GM23248 (cell line): ENCODE measurements at regions not wholly inside any gene's neighbourhood (a gene's known extent, or its start where the extent isn't known, plus 50 kb on each side); places are given as distances from the start of the nearest gene placed in this dataset.

Experiments
- DNase-seq: peaks from one replicate; pipeline ENCODE4 v3.0.0-alpha.2; 2015
- H2AFZ ChIP-seq: fragments of 200-600 bp; sonication (generic); 2 replicates; pipeline ENCODE4 v1.6.1; 2016; ENCODE audit warnings: antibody characterized with exemption
- H3F3A ChIP-seq: fragments of 200-600 bp; sonication (generic); 2 replicates; pipeline ENCODE4 v1.6.1; 2016; ENCODE audit warnings: mild to moderate bottlenecking, antibody characterized with exemption, mixed run types; ENCODE audit not compliant: insufficient read depth
- H3K27ac ChIP-seq: fragments of 200-600 bp; sonication (generic); 2 replicates; pipeline ENCODE4 v1.5.1; 2016; ENCODE audit warnings: mild to moderate bottlenecking
- H3K27me3 ChIP-seq: fragments of 200-600 bp; sonication (generic); replicated peaks from 2 replicates; pipeline ENCODE4 v1.6.1; 2016; ENCODE audit warnings: mild to moderate bottlenecking; ENCODE audit not compliant: insufficient read depth
- H3K36me3 ChIP-seq: fragments of 200-600 bp; sonication (generic); 2 replicates; pipeline ENCODE4 v1.6.1; 2016; ENCODE audit warnings: low read depth, mild to moderate bottlenecking
- H3K4me1 ChIP-seq: fragments of 200-600 bp; sonication (generic); 2 replicates; pipeline ENCODE4 v1.6.1; 2016; ENCODE audit warnings: mild to moderate bottlenecking; ENCODE audit not compliant: insufficient read depth
- H3K4me2 ChIP-seq: fragments of 200-600 bp; sonication (generic); one replicate; pipeline ENCODE4 v1.6.1; 2016; ENCODE audit warnings: mild to moderate bottlenecking; ENCODE audit not compliant: unreplicated experiment
- H3K4me3 ChIP-seq: fragments of 200-600 bp; sonication (generic); 2 replicates; pipeline ENCODE4 v1.5.1; 2016; ENCODE audit warnings: mild to moderate bottlenecking
- H3K79me2 ChIP-seq: fragments of 200-600 bp; sonication (generic); 2 replicates; pipeline ENCODE4 v1.6.1; 2016; ENCODE audit warnings: mild to moderate bottlenecking; ENCODE audit not compliant: insufficient read depth
- H3K9ac ChIP-seq: fragments of 200-600 bp; sonication (generic); 2 replicates; pipeline ENCODE4 v1.6.1; 2016; ENCODE audit warnings: mild to moderate bottlenecking
- H3K9me2 ChIP-seq: fragments of 200-600 bp; sonication (generic); 2 replicates; pipeline ENCODE4 v1.6.1; 2016; ENCODE audit warnings: mixed run types, mild to moderate bottlenecking, moderate library complexity; ENCODE audit not compliant: insufficient read depth
- H3K9me3 ChIP-seq: fragments of 200-600 bp; sonication (generic); one replicate; pipeline ENCODE4 v1.6.1; 2017; ENCODE audit warnings: low read depth
- H4K20me1 ChIP-seq: fragments of 200-600 bp; sonication (generic); 2 replicates; pipeline ENCODE4 v1.6.0; 2016; ENCODE audit not compliant: insufficient read depth
- EZH2 ChIP-seq: fragments of 200-600 bp; sonication (generic); IDR thresholded peaks from 2 replicates; pipeline ENCODE4 v1.6.1; 2018; ENCODE audit warnings: antibody characterized with exemption, mild to moderate bottlenecking; ENCODE audit not compliant: insufficient read depth, poor library complexity, severe bottlenecking
- EZH2phosphoT487 ChIP-seq: fragments of 200-600 bp; sonication (generic); IDR thresholded peaks from 2 replicates; pipeline ENCODE4 v1.6.1; 2018; ENCODE audit warnings: antibody characterized with exemption, moderate library complexity, mild to moderate bottlenecking, low read depth; ENCODE audit not compliant: insufficient read depth
- WGBS, 2 experiments: methylation state at CpG; one replicate each; pipeline ENCODE4 v1.1.6; 2015 to 2017; ENCODE audit warnings: low lambda C conversion rate in 2 of 2, low coverage in 1 of 2; ENCODE audit errors: missing lambda C conversion rate in 2 of 2; 5-methylcytosine and 5-hydroxymethylcytosine counted together
- in situ Hi-C: fragments of 300-500 bp; cut with MboI; formaldehyde crosslinking; loops from 2 replicates; pipeline ENCODE4 v1.15.0; 2020

DNA sequence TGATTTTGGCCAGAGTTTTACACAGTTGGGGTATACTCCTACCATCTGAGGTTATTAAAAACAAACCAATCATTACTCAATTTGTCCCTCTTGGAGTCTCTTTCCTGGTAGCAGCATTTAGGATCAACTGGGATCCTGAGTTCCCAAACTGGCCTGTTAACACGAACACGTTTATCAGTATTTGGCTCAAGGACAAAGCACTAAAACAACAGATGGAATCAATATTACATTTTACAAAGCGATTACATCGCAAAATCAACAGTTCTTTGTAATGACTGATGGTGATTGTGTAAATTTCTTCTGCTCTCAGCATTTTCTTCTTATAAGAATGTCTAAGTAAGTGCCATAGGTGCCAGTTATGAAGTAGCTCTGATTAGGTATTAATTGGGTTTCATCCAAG is 582.9 kb upstream of the ANKRD30A start:
- peak; percentile 15 for DNase-seq

DNA sequence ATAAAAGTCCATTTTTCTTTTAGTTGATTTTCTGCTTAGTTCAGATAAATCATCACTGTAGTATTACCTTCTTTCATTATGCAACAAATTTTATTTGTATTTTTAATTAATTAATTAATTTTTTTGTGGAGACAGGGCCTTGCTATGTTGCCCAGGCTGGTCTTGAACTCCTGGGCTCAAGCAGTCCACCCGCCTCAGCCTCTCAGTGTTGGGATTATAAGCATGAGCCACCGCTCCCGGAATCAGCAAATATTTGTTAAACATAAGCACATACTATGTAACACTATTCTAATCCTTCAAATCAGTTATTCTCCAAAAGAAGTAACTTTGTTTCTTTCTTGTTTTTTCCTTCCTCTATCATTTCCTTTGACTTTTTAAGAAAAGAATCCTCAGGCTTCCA is 584.8 kb upstream of the ANKRD30A start:
- H3K4me3 ChIP-seq = no peak overlapping the region
- no peaks in the 10 kb centered on the region for H3K9me2 ChIP-seq
- no peak overlapping the region for H2AFZ ChIP-seq
- H3K79me2 ChIP-seq = no peaks in the 10 kb centered on the region
- TF ChIP-seq EZH2phosphoT487 = no peak
- no peak for TF ChIP-seq EZH2
- no peak overlapping the region for H3K27ac ChIP-seq
- peaks cover 14% of the 10 kb centered on the region for H3K4me1 ChIP-seq
- no peak overlapping the region for H3K9ac ChIP-seq
- H4K20me1 ChIP-seq = no peaks in the 10 kb centered on the region
- H3K9me3 ChIP-seq = no peaks in the 10 kb centered on the region
- no peak overlapping the region for H3K4me2 ChIP-seq
- in situ Hi-C loops = no loop called here
- no peaks in the 10 kb centered on the region for H3K36me3 ChIP-seq
- no peak for DNase-seq
- H3K27me3 ChIP-seq = no peaks in the 10 kb centered on the region
- peaks cover 16% of the 10 kb centered on the region for H3F3A ChIP-seq
- 97% methylated on average over 3 of the region's 3 CpGs for WGBS, 2 experiments

More for the DNA sequence above, 582.9 kb upstream of the ANKRD30A start:
- H2AFZ ChIP-seq = 0 out of 2 replicates have a peak overlapping the region, but pooled peaks have one; percentile 30
- no peak overlapping the region for H3K27ac ChIP-seq
- no peaks in the 10 kb centered on the region for H3K36me3 ChIP-seq
- no peaks in the 10 kb centered on the region for H4K20me1 ChIP-seq
- 28 to 37% methylated on average over 4 of the region's 4 CpGs for WGBS, 2 experiments
- no peak for TF ChIP-seq EZH2phosphoT487
- no peaks in the 10 kb centered on the region for H3K27me3 ChIP-seq
- H3K4me2 ChIP-seq = no peak overlapping the region
- no peaks in the 10 kb centered on the region for H3K79me2 ChIP-seq
- H3K4me3 ChIP-seq = no peak overlapping the region
- H3K4me1 ChIP-seq = peaks cover 13% of the 10 kb centered on the region
- H3K9me2 ChIP-seq = no peaks in the 10 kb centered on the region
- no peak overlapping the region for H3K9ac ChIP-seq
- in situ Hi-C loops = no loop called here
- peaks cover 14% of the 10 kb centered on the region; the same call in 1 of the 2 replicates for H3F3A ChIP-seq
- H3K9me3 ChIP-seq = no peaks in the 10 kb centered on the region

DNA sequence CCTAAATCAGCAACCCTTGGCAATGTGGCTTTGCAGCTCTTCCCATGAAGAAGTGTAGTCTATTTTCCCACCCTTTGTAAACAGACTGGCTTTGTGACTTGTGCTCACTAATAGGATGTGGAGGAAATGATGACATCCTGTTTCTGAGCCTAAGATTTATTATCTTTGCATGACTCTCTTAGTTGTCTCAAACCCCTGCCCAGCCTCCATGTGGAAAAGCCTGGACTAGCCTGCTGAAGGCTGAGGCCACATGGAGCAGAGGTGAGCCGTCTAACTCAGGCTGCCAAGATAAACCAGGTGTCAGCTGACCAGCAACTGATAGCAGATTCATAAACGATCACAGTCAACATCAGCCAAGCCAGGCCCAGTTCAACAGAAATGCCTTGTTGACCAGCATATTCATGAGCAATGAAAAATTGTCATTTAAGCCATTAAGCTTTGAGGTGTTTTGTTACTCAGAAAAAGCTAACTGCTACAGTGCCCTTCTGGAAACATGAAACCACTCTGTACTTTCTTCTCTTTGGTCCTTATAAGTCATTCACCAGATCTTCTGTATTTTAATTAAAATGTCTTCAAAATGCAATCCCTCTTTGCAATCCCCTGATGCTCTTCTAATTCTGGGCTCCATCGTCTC is 586.3 kb upstream of the ANKRD30A start:
- H3K4me2 ChIP-seq = no peak overlapping the region
- in situ Hi-C loops = no loop called here
- no peaks in the 10 kb centered on the region for H3K79me2 ChIP-seq
- no peaks in the 10 kb centered on the region for H3K9me2 ChIP-seq
- peak overlapping the region; percentile 30 for H2AFZ ChIP-seq
- 41% methylated on average over 3 of the region's 3 CpGs for WGBS, 2 experiments
- peaks cover 29% of the 10 kb centered on the region for H3K4me1 ChIP-seq
- H3K9me3 ChIP-seq = no peaks in the 10 kb centered on the region
- no peaks in the 10 kb centered on the region for H3K36me3 ChIP-seq
- DNase-seq = peak; percentile 45
- H3K4me3 ChIP-seq = no peak overlapping the region
- no peaks in the 10 kb centered on the region for H4K20me1 ChIP-seq
- H3F3A ChIP-seq = peaks cover 30% of the 10 kb centered on the region
- H3K27ac ChIP-seq = no peak overlapping the region
- H3K27me3 ChIP-seq = no peaks in the 10 kb centered on the region
- H3K9ac ChIP-seq = no peak overlapping the region
- TF ChIP-seq EZH2 = no peak
- TF ChIP-seq EZH2phosphoT487 = no peak

DNA sequence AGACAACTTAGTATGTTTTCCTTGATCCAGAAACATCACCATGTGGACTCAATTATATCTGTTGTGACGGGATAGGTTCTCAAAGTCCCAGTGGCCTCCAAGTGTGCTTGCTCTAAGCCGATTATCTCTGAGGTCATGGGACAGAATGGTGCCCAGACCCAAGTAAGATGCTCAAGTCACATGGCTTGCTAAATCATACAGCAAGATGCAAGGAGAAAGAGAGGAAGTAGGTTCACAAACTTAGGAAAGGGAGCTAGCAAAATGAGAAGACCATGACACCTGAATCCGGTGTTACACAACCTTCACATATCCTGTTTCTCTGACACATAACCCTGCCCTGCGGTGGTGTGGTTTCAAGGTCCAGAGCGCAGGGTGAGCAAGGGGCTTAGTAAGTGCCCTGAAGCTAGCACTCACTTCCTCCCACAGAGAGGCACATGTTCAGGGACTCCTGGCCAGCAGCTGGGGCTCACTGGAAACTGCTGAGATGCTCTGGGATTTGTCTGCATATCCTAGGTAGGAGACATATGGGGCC is 590.9 kb upstream of the ANKRD30A start:
- H2AFZ ChIP-seq = peak overlapping the region; percentile 8; the same call in 1 of the 2 replicates
- no peaks in the 10 kb centered on the region for H3K79me2 ChIP-seq
- in situ Hi-C loops = no loop called here
- peaks cover 4% of the 10 kb centered on the region for H3K9me3 ChIP-seq
- H3K27ac ChIP-seq = peak overlapping the region; percentile 58
- no peaks in the 10 kb centered on the region for H3K27me3 ChIP-seq
- no peaks in the 10 kb centered on the region for H3K36me3 ChIP-seq
- no peaks in the 10 kb centered on the region for H4K20me1 ChIP-seq
- DNase-seq = peak; percentile 96
- no peak overlapping the region for H3K4me3 ChIP-seq
- 1 to 4% methylated on average over 5 of the region's 5 CpGs for WGBS, 2 experiments
- H3K4me2 ChIP-seq = peak overlapping the region; percentile 15
- H3K9ac ChIP-seq = no peak overlapping the region
- H3K4me1 ChIP-seq = peaks cover 36% of the 10 kb centered on the region
- peaks cover 40% of the 10 kb centered on the region for H3F3A ChIP-seq
- no peaks in the 10 kb centered on the region for H3K9me2 ChIP-seq
- TF ChIP-seq EZH2phosphoT487 = no peak
- no peak for TF ChIP-seq EZH2
